T-cell (primary cell): ENCODE measurements at regions not wholly inside any gene's neighbourhood (a gene's known extent, or its start where the extent isn't known, plus 50 kb on each side); places are given as distances from the start of the nearest gene placed in this dataset.

Experiments
- ATAC-seq, 4 experiments: fragments of 200-7000 bp in 3 of 4; fragments of 150-1000 bp in 1 of 4; cut with Tn5 transposase; replicated peaks in 1 of 4; 1 replicate in 3 of 4; 2 replicates in 1 of 4; pipeline ENCODE4 v1.10.0; 2021; ENCODE audit warnings: moderate library complexity in 3 of 4, mild to moderate bottlenecking in 2 of 4, moderate number of reproducible peaks in 1 of 4
- CTCF ChIA-PET, 2 donors: fragments of 300-600 bp; sonication (Branson Sonifier 250); formaldehyde crosslinking; loops; one replicate each; lab custom pipeline; 2022; ENCODE audit warnings: antibody characterized with exemption in 2 of 2; lab: Charles Lee
- POLR2A ChIA-PET, 2 donors: fragments of 300-600 bp; sonication (Branson Sonifier 250); formaldehyde crosslinking; loops; one replicate each; lab custom pipeline; 2022; ENCODE audit warnings: antibody characterized with exemption in 2 of 2; lab: Charles Lee
- DNase-seq, 35 experiments: peaks; one replicate each; pipeline versions ENCODE4 v3.0.0 to v3.0.0-alpha.2; 2013 to 2023
- H3K27ac ChIP-seq: one replicate; pipeline ENCODE4 v1.5.1; 2013; ENCODE audit warnings: low read length
- H3K27me3 ChIP-seq, 2 experiments: replicated peaks in 1 of 2; 1 replicate in 1 of 2; 2 replicates in 1 of 2; pipeline versions ENCODE4 v1.6.1 to v1.7.0; 2013; ENCODE audit warnings: low read length in 1 of 2, mixed read lengths in 1 of 2; ENCODE audit not compliant: control insufficient read depth in 2 of 2, insufficient read depth in 2 of 2; ENCODE audit errors: extremely low read depth in 1 of 2
- H3K36me3 ChIP-seq, 2 donors: 1 replicate in 1 of 2; 2 replicates in 1 of 2; pipeline versions ENCODE4 v1.6.1 to v1.7.0; 2013; ENCODE audit warnings: low read length in 1 of 2; ENCODE audit not compliant: control insufficient read depth in 2 of 2, insufficient read depth in 1 of 2; ENCODE audit errors: extremely low read depth in 1 of 2
- H3K4me1 ChIP-seq, 2 experiments: 1 replicate in 1 of 2; 2 replicates in 1 of 2; pipeline versions ENCODE4 v1.6.1 to v1.7.0; 2013; ENCODE audit warnings: low read length in 2 of 2, mixed read lengths in 1 of 2; ENCODE audit not compliant: insufficient read depth in 2 of 2, control insufficient read depth in 1 of 2; ENCODE audit errors: extremely low read depth in 1 of 2
- H3K4me3 ChIP-seq, 2 donors: 1 replicate in 1 of 2; 2 replicates in 1 of 2; pipeline versions ENCODE4 v1.5.1 to v1.7.0; 2013; ENCODE audit warnings: mild to moderate bottlenecking in 2 of 2, low read length in 1 of 2, moderate library complexity in 1 of 2; ENCODE audit not compliant: control insufficient read depth in 1 of 2; ENCODE audit errors: extremely low read depth in 1 of 2
- H3K9me3 ChIP-seq: 2 replicates; pipeline ENCODE4 v1.7.0; 2013
- H3K27ac Mint-ChIP-seq, 2 donors: one replicate each; pipeline ENCODE4 v1.8.0; 2020 to 2021; ENCODE audit warnings: mild to moderate bottlenecking in 2 of 2, mixed read lengths in 2 of 2
- H3K27me3 Mint-ChIP-seq, 2 donors: one replicate each; pipeline ENCODE4 v1.8.0; 2021 to 2022; ENCODE audit warnings: mixed read lengths in 2 of 2
- H3K36me3 Mint-ChIP-seq: one replicate; pipeline ENCODE4 v1.8.0; 2021; ENCODE audit warnings: mixed read lengths
- H3K4me1 Mint-ChIP-seq, 3 donors: one replicate each; pipeline ENCODE4 v1.8.0; 2020 to 2022; ENCODE audit warnings: mixed read lengths in 3 of 3, mild to moderate bottlenecking in 1 of 3
- H3K4me3 Mint-ChIP-seq, 3 donors: one replicate each; pipeline ENCODE4 v1.8.0; 2020 to 2022; ENCODE audit warnings: mild to moderate bottlenecking in 3 of 3, mixed read lengths in 3 of 3, moderate library complexity in 3 of 3
- H3K9me3 Mint-ChIP-seq, 3 donors: one replicate each; pipeline ENCODE4 v1.8.0; 2020 to 2022; ENCODE audit warnings: mixed read lengths in 3 of 3
- WGBS: methylation state at CpG from one replicate; pipeline ENCODE4 v1.1.5; 2013; ENCODE audit warnings: missing lambda C conversion rate; ENCODE audit not compliant: insufficient coverage; 5-methylcytosine and 5-hydroxymethylcytosine counted together

DNA sequence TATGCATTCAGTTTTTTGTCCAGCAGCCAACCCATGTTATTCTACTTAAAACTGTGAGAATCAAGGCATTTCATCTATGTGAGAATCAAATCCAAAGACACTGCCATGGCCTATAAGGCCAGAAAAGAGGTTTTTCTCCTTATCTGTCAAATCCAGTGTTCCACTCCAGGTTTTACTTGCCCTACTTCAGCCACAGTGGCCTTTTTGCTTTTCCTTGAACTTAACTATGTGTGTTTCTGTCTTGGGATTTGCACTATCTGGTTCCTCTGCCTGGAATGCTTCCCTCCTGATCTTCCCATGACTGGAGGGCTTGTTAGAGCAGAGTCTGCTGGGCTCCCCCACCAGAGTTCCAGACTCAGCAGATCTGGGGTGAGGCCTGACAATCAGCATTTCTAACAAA lies 113.1 kb upstream of the DOK5 start:
- H3K27ac Mint-ChIP-seq: no peak overlapping the region
- peaks cover 0 to 26% of the 10 kb centered on the region in 2 donors for H3K27me3 Mint-ChIP-seq
- no peaks in the 10 kb centered on the region for H3K4me1 Mint-ChIP-seq
- H3K9me3 Mint-ChIP-seq: no peaks in the 10 kb centered on the region
- Histone ChIP-seq H3K27me3 (no peaks in the 10 kb centered on the region), H3K9me3 (no peaks in the 10 kb centered on the region), H3K4me3 (no peak overlapping the region), H3K36me3 (no peaks in the 10 kb centered on the region), H3K27ac (no peak overlapping the region), H3K4me1 (no peaks in the 10 kb centered on the region)
- ChIA-PET POLR2A (no interaction called here), CTCF (no interaction called here)
- ATAC-seq (no peak), DNase-seq (no peak)
- H3K4me3 Mint-ChIP-seq: no peak overlapping the region
- H3K36me3 Mint-ChIP-seq: no peaks in the 10 kb centered on the region

- DNase-seq (no peak), ATAC-seq (no peak)
- Mint-ChIP-seq H3K36me3 (no peaks in the 10 kb centered on the region), H3K4me3 (no peak overlapping the region), H3K4me1 (no peaks in the 10 kb centered on the region), H3K9me3 (no peaks in the 10 kb centered on the region), H3K27ac (no peak overlapping the region), H3K27me3 (peaks cover 0 to 26% of the 10 kb centered on the region in 2 donors)
- ChIA-PET CTCF (no interaction called here), POLR2A (no interaction called here)
- H3K4me1 ChIP-seq: no peaks in the 10 kb centered on the region
- H3K36me3 ChIP-seq: no peaks in the 10 kb centered on the region
- no peaks in the 10 kb centered on the region for H3K9me3 ChIP-seq
- H3K27me3 ChIP-seq: no peaks in the 10 kb centered on the region
- H3K4me3 ChIP-seq: no peak overlapping the region
- no peak overlapping the region for H3K27ac ChIP-seq
Measured at GRCh38 chr20:54364365-54364764, 111.0 kb upstream of the DOK5 start.

- H3K4me3 ChIP-seq: no peak overlapping the region
- no peak overlapping the region for H3K27ac Mint-ChIP-seq
- ChIA-PET CTCF (no interaction called here), POLR2A (no interaction called here)
- ATAC-seq: no peak
- H3K27me3 ChIP-seq: no peaks in the 10 kb centered on the region
- no peaks in the 10 kb centered on the region for H3K36me3 ChIP-seq
- no peaks in the 10 kb centered on the region for H3K4me1 Mint-ChIP-seq
- no peaks in the 10 kb centered on the region for H3K4me1 ChIP-seq
- no peak overlapping the region for H3K27ac ChIP-seq
- H3K36me3 Mint-ChIP-seq: no peaks in the 10 kb centered on the region
- no peak overlapping the region for H3K4me3 Mint-ChIP-seq
- peaks cover 0 to 23% of the 10 kb centered on the region in 2 donors for H3K27me3 Mint-ChIP-seq
- no peaks in the 10 kb centered on the region for H3K9me3 Mint-ChIP-seq
- H3K9me3 ChIP-seq: no peaks in the 10 kb centered on the region
- no peak for DNase-seq
- WGBS: 91% methylated on average over 3 of the region's 6 CpGs
Measured at GRCh38 chr20:54364919-54365318, 110.5 kb upstream of the DOK5 start.

DNA sequence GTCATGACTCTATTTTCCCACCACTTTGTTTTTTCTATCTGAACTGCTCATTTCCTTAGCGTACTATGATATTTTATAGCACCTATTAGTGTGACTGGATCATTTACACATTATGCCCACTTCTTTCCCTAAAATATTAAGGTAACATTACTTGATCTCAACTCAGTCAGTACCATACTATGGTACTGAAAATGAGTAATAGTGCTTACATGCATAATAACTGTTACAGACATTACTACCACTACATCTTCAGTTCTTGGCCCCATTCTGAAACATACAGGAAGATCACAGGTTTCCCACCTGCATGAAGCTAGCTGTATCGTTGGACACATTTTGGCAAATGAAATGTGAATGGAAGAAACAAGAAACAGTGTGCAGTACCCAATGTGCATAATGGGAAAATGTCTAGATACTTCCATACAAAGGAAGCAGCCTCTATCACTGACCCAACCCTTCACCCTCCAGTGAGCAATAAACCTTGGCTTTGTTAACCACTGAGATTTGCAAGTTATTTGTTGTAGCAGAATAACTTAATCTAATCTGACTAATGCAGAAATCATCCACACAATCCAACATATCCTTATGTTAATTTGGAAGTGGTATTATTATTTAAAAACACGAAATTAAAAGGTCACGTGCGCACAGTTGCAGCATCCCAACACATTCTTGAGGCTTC lies 108.6 kb upstream of the DOK5 start:
- WGBS: no CpG with 5 or more reads among the region's 5 CpGs

DNA sequence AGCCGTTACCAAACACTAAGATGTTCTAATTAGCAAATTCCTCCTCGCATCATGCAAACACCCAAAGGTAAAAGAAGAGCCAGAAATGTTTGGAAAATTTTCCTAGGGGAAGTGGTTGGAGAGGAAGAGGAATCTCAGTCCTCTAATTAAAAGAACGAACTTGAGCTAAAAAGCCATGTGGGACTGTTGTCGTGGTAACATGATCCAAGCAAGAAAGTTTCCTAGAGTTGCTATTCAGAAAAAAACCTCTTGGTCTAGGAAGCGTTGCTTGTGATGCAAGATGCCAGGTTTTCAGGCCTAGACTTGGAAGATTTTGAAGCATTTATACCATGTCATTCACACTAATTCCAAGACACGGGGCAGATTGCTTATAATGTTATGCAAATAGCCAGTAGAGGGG lies 106.8 kb upstream of the DOK5 start:
- no peaks in the 10 kb centered on the region for H3K4me1 Mint-ChIP-seq
- Histone ChIP-seq H3K4me3 (no peak overlapping the region), H3K36me3 (no peaks in the 10 kb centered on the region), H3K27ac (no peak overlapping the region), H3K27me3 (no peaks in the 10 kb centered on the region), H3K9me3 (no peaks in the 10 kb centered on the region), H3K4me1 (no peaks in the 10 kb centered on the region)
- ChIA-PET POLR2A (no interaction called here), CTCF (no interaction called here)
- no CpG with 5 or more reads among the region's 6 CpGs for WGBS
- H3K36me3 Mint-ChIP-seq: no peaks in the 10 kb centered on the region
- no peak for DNase-seq
- ATAC-seq: no peak
- no peaks in the 10 kb centered on the region for H3K9me3 Mint-ChIP-seq
- no peak overlapping the region for H3K27ac Mint-ChIP-seq
- no peak overlapping the region for H3K4me3 Mint-ChIP-seq
- H3K27me3 Mint-ChIP-seq: peaks cover 0 to 15% of the 10 kb centered on the region in 2 donors

More for the DNA sequence above, 108.6 kb upstream of the DOK5 start:
- Mint-ChIP-seq H3K27ac (no peak overlapping the region), H3K27me3 (peaks cover 0 to 23% of the 10 kb centered on the region in 2 donors), H3K36me3 (no peaks in the 10 kb centered on the region), H3K4me3 (no peak overlapping the region), H3K9me3 (no peaks in the 10 kb centered on the region), H3K4me1 (no peaks in the 10 kb centered on the region)
- no peak overlapping the region for H3K27ac ChIP-seq
- no peaks in the 10 kb centered on the region for H3K9me3 ChIP-seq
- no peak overlapping the region for H3K4me3 ChIP-seq
- ChIA-PET POLR2A (no interaction called here), CTCF (no interaction called here)
- no peaks in the 10 kb centered on the region for H3K27me3 ChIP-seq
- ATAC-seq: no peak
- DNase-seq: no peak
- H3K36me3 ChIP-seq: no peaks in the 10 kb centered on the region
- H3K4me1 ChIP-seq: no peaks in the 10 kb centered on the region

GRCh38 chr20:54372313-54372712 lies 103.1 kb upstream of the DOK5 start:
- Histone ChIP-seq H3K4me3 (no peak overlapping the region), H3K9me3 (no peaks in the 10 kb centered on the region), H3K4me1 (no peaks in the 10 kb centered on the region), H3K27me3 (no peaks in the 10 kb centered on the region), H3K36me3 (no peaks in the 10 kb centered on the region), H3K27ac (no peak overlapping the region)
- DNase-seq (no peak), ATAC-seq (no peak)
- POLR2A ChIA-PET: no interaction called here
- Mint-ChIP-seq H3K4me3 (no peak overlapping the region), H3K9me3 (peaks cover 0 to 3% (median 0%) of the 10 kb centered on the region in 3 donors), H3K27me3 (no peaks in the 10 kb centered on the region), H3K4me1 (no peaks in the 10 kb centered on the region), H3K36me3 (no peaks in the 10 kb centered on the region), H3K27ac (no peak overlapping the region)
- CTCF ChIA-PET: no interaction called here
- no CpG with 5 or more reads among the region's 1 CpG for WGBS
